WTC11 (cell line): ENCODE measurements at regions not wholly inside any gene's neighbourhood (a gene's known extent, or its start where the extent isn't known, plus 50 kb on each side); places are given as distances from the start of the nearest gene placed in this dataset.

Experiments
- ATAC-seq: fragments of 200-7000 bp; cut with Tn5 transposase; 2 replicates; pipeline ENCODE4 v1.10.0; 2021; ENCODE audit warnings: mild to moderate bottlenecking, moderate library complexity
- CTCF ChIA-PET: fragments of 300-600 bp; sonication (Branson Sonifier 250); formaldehyde crosslinking; loops from one replicate; lab custom pipeline; 2021; ENCODE audit warnings: antibody characterized with exemption; lab: Charles Lee
- POLR2A ChIA-PET: fragments of 350-600 bp; sonication (Branson Sonifier 250); formaldehyde crosslinking; loops from one replicate; lab custom pipeline; 2021; ENCODE audit warnings: antibody characterized with exemption; lab: Charles Lee
- DNase-seq: peaks from one replicate; pipeline ENCODE4 v3.0.0; 2021; ENCODE audit warnings: low spot score
- H3K27ac Mint-ChIP-seq: 2 replicates; pipeline ENCODE4 v1.8.0; 2021; ENCODE audit warnings: mixed read lengths
- H3K27me3 Mint-ChIP-seq: 2 replicates; pipeline ENCODE4 v1.8.0; 2021; ENCODE audit warnings: low read depth, mild to moderate bottlenecking, moderate library complexity, mixed read lengths
- H3K36me3 Mint-ChIP-seq: 2 replicates; pipeline ENCODE4 v1.8.0; 2021; ENCODE audit warnings: mixed read lengths
- H3K4me1 Mint-ChIP-seq: 2 replicates; pipeline ENCODE4 v1.8.0; 2022; ENCODE audit warnings: mixed read lengths
- H3K4me3 Mint-ChIP-seq: 2 replicates; pipeline ENCODE4 v1.8.0; 2021; ENCODE audit warnings: mild to moderate bottlenecking, moderate library complexity, mixed read lengths
- H3K9me3 Mint-ChIP-seq: 2 replicates; pipeline ENCODE4 v1.8.0; 2021; ENCODE audit warnings: mixed read lengths
- ATF3 ChIP-seq: sonication (generic); formaldehyde crosslinking; conservative IDR thresholded peaks from 2 replicates; pipeline ENCODE4 v1.8.1; 2022; ENCODE audit warnings: mild to moderate bottlenecking, missing genetic modification reagents
- E2F4 ChIP-seq: sonication (generic); formaldehyde crosslinking; IDR thresholded peaks from 2 replicates; pipeline ENCODE4 v1.8.1; 2022; ENCODE audit warnings: low read depth, mild to moderate bottlenecking, moderate library complexity, missing genetic modification reagents, borderline replicate concordance
- FOXK1 ChIP-seq: sonication (generic); formaldehyde crosslinking; IDR thresholded peaks from 2 replicates; pipeline ENCODE4 v1.8.0; 2022; ENCODE audit warnings: mild to moderate bottlenecking, moderate library complexity, missing genetic modification reagents
- HMGA2 ChIP-seq: fragments of 250-450 bp; sonication (Bioruptor Pico); IDR thresholded peaks from 2 replicates; pipeline ENCODE4 v1.4.0; 2021; ENCODE audit warnings: mild to moderate bottlenecking, moderate library complexity
- KAT7 ChIP-seq: sonication (generic); formaldehyde crosslinking; IDR thresholded peaks from 2 replicates; pipeline ENCODE4 v1.8.1; 2023; ENCODE audit warnings: missing genetic modification reagents, mild to moderate bottlenecking, borderline replicate concordance
- MLX ChIP-seq: sonication (generic); formaldehyde crosslinking; IDR thresholded peaks from 2 replicates; pipeline ENCODE4 v1.8.1; 2023; ENCODE audit warnings: mild to moderate bottlenecking, missing genetic modification reagents, moderate library complexity
- PRRX2 ChIP-seq: fragments of 250-450 bp; sonication (Bioruptor Pico); IDR thresholded peaks from 2 replicates; pipeline ENCODE4 v1.8.0; 2021; ENCODE audit warnings: mild to moderate bottlenecking
- RELA ChIP-seq: sonication (generic); formaldehyde crosslinking; IDR thresholded peaks from 2 replicates; pipeline ENCODE4 v1.8.1; 2022; ENCODE audit warnings: missing genetic modification reagents, mild to moderate bottlenecking, borderline replicate concordance
- SMAD4 ChIP-seq: sonication (generic); formaldehyde crosslinking; IDR thresholded peaks from 2 replicates; pipeline ENCODE4 v1.8.0; 2022; ENCODE audit warnings: mild to moderate bottlenecking, missing genetic modification reagents
- SOX15 ChIP-seq: fragments of 250-450 bp; sonication (Bioruptor Pico); IDR thresholded peaks from 2 replicates; pipeline ENCODE4 v1.9.0; 2021; ENCODE audit warnings: mild to moderate bottlenecking
- TP53 ChIP-seq: sonication (generic); formaldehyde crosslinking; IDR thresholded peaks from 2 replicates; pipeline ENCODE4 v1.8.1; 2023; ENCODE audit warnings: mild to moderate bottlenecking, missing genetic modification reagents
- ZBTB21 ChIP-seq: sonication (generic); formaldehyde crosslinking; IDR thresholded peaks from 2 replicates; pipeline ENCODE4 v1.8.1; 2023; ENCODE audit warnings: mild to moderate bottlenecking, missing genetic modification reagents, borderline replicate concordance
- ZNF281 ChIP-seq: sonication (generic); formaldehyde crosslinking; IDR thresholded peaks from 2 replicates; pipeline ENCODE4 v1.8.0; 2023; ENCODE audit warnings: mild to moderate bottlenecking, missing genetic modification reagents
- TF ChIP-seq, protein P1 (sequence below): sonication (generic); formaldehyde crosslinking; IDR thresholded peaks from 2 replicates; pipeline ENCODE4 v1.8.1; 2023; ENCODE audit warnings: mild to moderate bottlenecking, missing genetic modification reagents, borderline replicate concordance

- H3K27me3 Mint-ChIP-seq, result peaks cover 10% of the 10 kb centered on the region
- H3K4me1 Mint-ChIP-seq, result peaks cover 20% of the 10 kb centered on the region
- ATAC-seq (no peak), DNase-seq (no peak)
- CTCF ChIA-PET, result no interaction called here
- no peaks in the 10 kb centered on the region for H3K9me3 Mint-ChIP-seq
- H3K4me3 Mint-ChIP-seq, result no peak overlapping the region
- POLR2A ChIA-PET, result no interaction called here
- no peak for TF ChIP-seq HMGA2 (CRISPR knock-in tag)
- TF ChIP-seq TP53 (CRISPR knock-in tag), result no peak
- no peak for TF ChIP-seq MLX
- TF ChIP-seq SMAD4 (CRISPR knock-in tag), result no peak
- TF ChIP-seq, protein P1, sequence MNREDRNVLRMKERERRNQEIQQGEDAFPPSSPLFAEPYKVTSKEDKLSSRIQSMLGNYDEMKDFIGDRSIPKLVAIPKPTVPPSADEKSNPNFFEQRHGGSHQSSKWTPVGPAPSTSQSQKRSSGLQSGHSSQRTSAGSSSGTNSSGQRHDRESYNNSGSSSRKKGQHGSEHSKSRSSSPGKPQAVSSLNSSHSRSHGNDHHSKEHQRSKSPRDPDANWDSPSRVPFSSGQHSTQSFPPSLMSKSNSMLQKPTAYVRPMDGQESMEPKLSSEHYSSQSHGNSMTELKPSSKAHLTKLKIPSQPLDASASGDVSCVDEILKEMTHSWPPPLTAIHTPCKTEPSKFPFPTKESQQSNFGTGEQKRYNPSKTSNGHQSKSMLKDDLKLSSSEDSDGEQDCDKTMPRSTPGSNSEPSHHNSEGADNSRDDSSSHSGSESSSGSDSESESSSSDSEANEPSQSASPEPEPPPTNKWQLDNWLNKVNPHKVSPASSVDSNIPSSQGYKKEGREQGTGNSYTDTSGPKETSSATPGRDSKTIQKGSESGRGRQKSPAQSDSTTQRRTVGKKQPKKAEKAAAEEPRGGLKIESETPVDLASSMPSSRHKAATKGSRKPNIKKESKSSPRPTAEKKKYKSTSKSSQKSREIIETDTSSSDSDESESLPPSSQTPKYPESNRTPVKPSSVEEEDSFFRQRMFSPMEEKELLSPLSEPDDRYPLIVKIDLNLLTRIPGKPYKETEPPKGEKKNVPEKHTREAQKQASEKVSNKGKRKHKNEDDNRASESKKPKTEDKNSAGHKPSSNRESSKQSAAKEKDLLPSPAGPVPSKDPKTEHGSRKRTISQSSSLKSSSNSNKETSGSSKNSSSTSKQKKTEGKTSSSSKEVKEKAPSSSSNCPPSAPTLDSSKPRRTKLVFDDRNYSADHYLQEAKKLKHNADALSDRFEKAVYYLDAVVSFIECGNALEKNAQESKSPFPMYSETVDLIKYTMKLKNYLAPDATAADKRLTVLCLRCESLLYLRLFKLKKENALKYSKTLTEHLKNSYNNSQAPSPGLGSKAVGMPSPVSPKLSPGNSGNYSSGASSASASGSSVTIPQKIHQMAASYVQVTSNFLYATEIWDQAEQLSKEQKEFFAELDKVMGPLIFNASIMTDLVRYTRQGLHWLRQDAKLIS (CRISPR knock-in tag), result no peak
- no peak for TF ChIP-seq ATF3 (CRISPR knock-in tag)
- no peak for TF ChIP-seq ZNF281
- no peak for TF ChIP-seq FOXK1 (CRISPR knock-in tag)
- TF ChIP-seq RELA (CRISPR knock-in tag), result no peak
- TF ChIP-seq KAT7 (CRISPR knock-in tag), result no peak
- no peak for TF ChIP-seq PRRX2
- TF ChIP-seq SOX15, result no peak
- H3K27ac Mint-ChIP-seq, result no peak overlapping the region
- no peaks in the 10 kb centered on the region for H3K36me3 Mint-ChIP-seq
These were observed 582.5 kb downstream of the USP25 start for GRCh38 chr21:16312321-16312720.

- peaks cover 26% of the 10 kb centered on the region for H3K4me1 Mint-ChIP-seq
- H3K4me3 Mint-ChIP-seq, result no peak overlapping the region
- DNase-seq (no peak), ATAC-seq (no peak)
- no peaks in the 10 kb centered on the region for H3K36me3 Mint-ChIP-seq
- no peaks in the 10 kb centered on the region for H3K9me3 Mint-ChIP-seq
- ChIA-PET POLR2A (no interaction called here), CTCF (no interaction called here)
- no peak overlapping the region for H3K27ac Mint-ChIP-seq
- TF ChIP-seq ZBTB21 (no peak), RELA (CRISPR knock-in tag) (no peak), ATF3 (CRISPR knock-in tag) (no peak), E2F4 (CRISPR knock-in tag) (no peak)
- TF ChIP-seq, protein P1 (CRISPR knock-in tag), result no peak
- peaks cover 36% of the 10 kb centered on the region for H3K27me3 Mint-ChIP-seq
These were observed 585.4 kb downstream of the USP25 start for GRCh38 chr21:16315223-16315622.
